GM12873 (cell line): ENCODE measurements at regions not wholly inside any gene's neighbourhood (a gene's known extent, or its start where the extent isn't known, plus 50 kb on each side); places are given as distances from the start of the nearest gene placed in this dataset.

Experiments
- TF ChIP-seq, protein P1 (sequence below): IDR thresholded peaks from 2 replicates; pipeline ENCODE4 v1.5.1; 2012; ENCODE audit warnings: low read depth, mild to moderate bottlenecking, moderate library complexity, low read length, control low read depth; ENCODE audit not compliant: insufficient read depth; ENCODE audit errors: missing control alignments

DNA sequence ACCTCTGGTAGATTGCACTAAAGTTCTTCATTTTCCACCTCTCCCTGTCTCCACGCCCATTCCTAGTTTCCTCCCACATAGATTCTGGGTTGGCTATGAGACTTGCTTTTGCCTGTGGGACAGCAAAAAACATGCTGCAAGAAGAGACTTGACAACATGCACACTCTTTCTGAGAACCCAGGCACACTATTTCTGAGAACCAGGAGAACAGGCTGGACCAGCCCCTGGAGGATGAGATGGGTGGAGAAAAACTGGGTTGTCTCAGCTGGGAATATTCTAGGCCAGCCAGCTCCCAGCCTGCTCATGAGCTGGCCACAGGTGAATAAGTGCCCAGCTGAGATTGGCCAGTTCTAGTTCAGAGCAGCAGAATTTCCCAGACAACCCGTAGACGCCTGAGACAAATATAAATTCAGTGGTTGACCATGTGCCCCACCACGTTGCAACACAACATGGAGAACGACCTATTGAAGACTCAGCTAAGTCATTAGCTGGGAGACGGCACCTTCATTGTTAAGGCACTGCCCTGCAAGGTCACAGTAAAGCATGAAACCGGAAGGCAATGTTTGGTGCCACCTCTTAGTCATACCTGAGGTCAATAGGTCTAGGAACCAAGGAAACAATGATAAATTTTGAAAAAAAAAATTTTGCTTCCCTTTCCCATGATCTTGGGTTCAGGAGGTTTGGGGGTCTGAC, 92.7 kb upstream of the AKR1E2 start:
- TF ChIP-seq, protein P1, sequence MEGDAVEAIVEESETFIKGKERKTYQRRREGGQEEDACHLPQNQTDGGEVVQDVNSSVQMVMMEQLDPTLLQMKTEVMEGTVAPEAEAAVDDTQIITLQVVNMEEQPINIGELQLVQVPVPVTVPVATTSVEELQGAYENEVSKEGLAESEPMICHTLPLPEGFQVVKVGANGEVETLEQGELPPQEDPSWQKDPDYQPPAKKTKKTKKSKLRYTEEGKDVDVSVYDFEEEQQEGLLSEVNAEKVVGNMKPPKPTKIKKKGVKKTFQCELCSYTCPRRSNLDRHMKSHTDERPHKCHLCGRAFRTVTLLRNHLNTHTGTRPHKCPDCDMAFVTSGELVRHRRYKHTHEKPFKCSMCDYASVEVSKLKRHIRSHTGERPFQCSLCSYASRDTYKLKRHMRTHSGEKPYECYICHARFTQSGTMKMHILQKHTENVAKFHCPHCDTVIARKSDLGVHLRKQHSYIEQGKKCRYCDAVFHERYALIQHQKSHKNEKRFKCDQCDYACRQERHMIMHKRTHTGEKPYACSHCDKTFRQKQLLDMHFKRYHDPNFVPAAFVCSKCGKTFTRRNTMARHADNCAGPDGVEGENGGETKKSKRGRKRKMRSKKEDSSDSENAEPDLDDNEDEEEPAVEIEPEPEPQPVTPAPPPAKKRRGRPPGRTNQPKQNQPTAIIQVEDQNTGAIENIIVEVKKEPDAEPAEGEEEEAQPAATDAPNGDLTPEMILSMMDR, result no peak

DNA sequence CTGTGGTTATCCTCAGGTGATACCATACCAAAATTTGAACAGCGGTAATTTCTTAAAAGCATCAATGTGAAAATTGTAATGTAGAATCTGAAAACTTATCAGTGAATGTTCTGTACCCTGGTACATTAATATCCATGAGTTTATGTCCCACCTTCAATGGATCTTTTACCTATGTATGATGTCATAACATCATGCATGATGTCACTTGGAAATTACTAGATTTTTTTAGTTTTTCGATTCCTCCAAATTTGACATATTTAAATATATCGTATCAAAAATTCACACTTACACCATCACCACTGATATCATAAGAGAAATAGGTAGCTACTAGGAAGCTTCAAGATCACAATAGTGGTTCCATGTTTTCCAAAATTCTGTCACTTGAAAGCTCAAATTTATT, 95.0 kb upstream of the AKR1E2 start:
- TF ChIP-seq, protein P1, result no peak

DNA sequence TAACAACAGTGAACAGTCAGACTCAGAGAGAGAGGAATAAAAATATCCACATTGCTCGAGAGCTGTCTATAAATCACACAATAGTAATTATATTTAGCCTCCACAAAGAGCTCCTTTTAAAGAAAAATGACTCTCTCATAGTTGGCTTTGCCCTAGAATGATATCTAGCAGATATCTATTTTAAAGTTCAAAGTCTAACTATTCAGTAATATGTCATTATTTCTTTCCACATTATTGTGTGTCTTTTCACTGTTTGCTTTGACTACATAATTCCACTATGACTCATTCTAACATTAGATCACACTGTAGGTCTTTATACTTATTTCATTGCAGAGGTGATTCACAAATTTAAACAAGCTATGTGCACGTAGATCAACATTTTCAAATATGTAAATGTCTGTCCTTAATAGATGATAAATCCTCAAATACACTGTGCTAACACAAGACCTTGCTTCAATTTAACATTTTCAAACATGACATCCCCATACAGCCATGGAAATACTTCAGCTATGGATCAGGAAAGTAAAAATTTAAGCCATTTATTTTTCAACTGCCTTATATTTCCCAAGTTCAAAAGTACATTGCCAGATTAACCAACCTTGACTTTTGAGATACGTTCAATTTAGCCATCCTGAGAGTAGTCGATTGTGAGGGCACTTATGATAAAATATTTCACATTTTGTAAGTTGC, 99.9 kb upstream of the AKR1E2 start:
- TF ChIP-seq, protein P1, result no peak

DNA sequence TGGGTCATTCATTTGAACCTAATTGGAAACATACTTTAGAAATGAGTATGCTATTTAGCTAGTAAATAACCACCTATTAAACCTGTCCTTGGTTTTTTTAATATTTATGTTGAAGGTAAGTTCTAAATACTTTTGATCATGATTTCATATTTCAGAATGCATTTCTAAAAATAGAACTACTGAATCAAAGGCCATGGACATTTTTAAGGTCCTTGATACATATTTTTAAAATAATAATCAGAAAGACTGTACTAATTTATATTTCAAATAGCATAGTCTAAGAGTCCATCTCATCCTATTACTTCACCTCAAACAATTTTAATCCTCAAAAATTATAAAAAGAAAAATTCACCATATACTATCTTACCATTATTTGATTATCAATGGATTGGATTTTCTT, 102.1 kb upstream of the AKR1E2 start:
- TF ChIP-seq, protein P1, result no peak

DNA sequence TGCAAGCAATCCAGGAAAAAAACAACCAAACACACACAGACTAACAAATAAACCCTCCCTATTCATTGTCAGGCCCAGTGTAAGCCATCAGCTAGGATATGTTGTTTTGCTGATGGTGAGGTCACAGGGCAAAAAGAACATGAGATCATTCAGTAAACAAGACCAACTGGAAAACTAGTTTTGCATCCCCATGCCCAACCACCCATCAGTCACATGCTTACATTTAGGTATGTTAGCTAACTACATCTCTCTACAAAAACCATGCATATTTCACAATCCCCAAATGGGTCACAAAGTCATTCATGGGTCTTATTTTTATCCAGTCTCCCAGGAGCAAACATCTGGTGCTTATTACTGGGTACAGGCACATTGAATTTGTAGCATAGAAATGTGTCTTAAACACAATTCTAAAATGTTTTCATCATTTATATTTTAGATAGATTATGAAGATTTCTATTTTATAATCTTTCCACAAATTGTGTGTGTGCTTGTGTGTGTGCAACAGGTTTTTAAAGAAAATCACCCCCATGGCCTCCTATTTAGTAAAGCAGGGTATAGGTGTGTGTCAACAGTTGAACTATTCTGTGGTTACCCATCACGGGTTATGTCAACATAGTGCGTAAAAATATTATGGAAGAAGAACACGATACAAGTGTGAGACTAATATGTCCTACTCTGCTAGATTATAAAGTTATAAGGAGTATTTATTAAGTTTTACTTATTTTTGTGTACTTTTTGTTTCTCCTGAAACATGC, 103.8 kb upstream of the AKR1E2 start:
- TF ChIP-seq, protein P1, result no peak

DNA sequence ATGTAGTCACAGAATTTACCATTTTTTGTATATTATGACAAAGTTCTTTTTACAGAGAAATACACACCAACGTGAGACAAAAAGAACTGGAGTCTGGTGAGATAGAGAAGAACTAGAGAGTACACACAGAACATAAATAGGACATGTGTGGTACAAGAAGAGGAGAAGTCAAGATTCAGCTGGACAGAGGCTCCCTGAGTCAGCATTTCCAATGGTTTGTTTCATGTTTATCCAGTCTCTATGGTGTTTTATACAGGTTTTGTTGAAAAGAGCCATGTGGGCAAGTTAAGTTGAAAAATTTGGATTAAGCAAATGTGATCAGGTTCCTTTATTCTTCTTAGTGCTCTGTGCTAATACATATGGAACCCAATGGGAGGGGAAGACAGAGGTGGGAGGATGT, 105.5 kb upstream of the AKR1E2 start:
- TF ChIP-seq, protein P1, result no peak

DNA sequence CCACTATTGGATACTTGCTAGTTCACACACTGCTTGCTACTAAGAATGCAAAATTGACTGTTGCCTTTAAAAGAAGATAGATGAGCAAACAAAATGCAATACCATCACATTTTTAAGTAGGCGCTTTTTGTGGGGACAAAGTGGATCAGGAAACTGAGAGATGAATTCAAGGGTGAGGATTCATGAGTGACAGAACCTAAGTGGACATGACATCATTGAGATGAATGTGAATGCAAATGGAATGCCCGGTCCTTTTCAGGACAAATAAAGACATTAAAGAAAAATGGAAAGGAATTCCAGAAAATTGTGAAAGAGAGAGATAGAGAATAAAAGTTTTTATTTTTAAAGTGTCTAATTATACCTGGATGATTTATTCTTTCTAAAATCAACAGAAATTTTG, 106.3 kb upstream of the AKR1E2 start:
- TF ChIP-seq, protein P1, result no peak
